Kidney glomerular epithelial cell (primary cell): ENCODE measurements at regions not wholly inside any gene's neighbourhood (a gene's known extent, or its start where the extent isn't known, plus 50 kb on each side); places are given as distances from the start of the nearest gene placed in this dataset.
"Not testable (repeated sequence)": the region's sequence is repeated elsewhere in the genome, so short reads cannot be mapped to it uniquely, and the experiment has no call there.

ENCODE experiments used
- DNase-seq: peaks from one replicate; lab custom pipeline; 2025; lab: John Stamatoyannopoulos, UW

DNA sequence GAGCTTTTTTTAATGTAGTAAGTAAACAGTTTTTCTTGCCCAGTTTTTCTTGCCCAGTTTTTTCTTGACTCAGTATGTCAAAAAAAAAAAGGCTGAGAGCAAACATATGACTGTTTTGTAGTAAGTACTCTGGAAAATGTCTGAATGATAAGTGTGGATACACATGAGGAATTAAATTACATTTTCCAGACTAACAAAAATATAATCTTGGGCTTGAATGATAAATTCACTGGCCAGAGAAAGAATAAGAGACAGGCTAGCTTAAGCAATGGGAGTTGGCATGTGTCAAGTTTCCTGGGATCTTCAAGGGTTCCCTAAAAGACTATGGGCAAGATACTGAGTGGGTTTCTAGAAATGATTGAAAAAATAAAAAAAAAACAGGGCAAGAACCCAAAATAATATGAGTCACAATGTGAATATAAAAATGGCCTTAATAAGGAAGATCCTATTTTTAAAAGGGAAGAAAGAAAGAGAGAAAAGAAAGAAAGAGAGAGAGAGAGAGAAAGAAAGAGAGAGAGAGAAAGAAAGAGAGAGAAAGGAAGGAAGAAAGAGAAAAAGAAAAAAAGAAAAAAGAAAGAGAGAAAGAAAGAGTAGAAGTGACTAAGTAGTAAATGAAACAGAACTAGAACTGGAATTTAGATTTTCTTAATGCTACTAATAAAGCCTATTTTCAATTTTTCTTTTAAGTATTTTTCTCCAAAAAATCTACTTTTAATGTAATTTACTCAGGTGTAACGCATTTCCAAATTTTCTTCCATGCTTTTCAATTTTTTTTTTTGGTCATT is 60.2 kb downstream of the TFPI2 start:
- DNase-seq: no peak

DNA sequence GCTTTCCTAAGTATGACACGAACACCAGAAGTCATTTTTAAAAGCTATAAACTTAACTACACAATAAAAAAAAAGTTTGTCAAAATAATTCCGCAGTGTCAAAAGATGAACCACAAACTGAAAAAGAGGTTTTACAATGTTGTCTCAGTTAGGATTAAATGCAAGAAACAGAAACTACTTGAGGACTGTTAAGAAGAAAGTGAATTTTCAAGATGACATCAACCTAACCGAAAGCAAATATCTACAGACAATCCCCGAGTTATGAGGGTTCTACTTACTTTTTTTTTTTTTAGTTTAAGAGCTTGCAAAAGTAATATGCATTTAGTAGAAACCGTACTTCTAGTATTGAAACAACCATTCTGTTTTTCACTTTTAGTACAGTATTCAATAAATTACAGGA is 62.3 kb downstream of the TFPI2 start:
- no peak for DNase-seq

DNA sequence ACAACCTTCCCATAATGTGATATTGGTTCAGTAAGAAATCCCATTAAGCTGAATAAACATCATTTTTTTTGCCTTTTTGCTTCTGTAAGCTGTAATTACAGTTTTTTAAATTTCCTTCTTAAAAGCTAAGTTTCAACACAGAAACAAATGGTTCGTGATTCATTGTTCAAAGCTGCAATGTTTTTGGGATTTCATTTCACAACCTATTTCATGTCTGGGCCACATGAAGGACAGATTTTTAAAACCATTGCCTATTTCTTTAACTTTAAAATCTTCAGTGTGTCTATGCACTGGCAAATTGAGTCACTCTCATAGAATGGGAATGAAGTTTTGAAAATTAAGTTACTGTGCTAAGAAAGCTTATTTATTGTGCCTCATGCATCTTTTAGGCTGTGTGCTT is 66.9 kb downstream of the TFPI2 start:
- no peak for DNase-seq

DNA sequence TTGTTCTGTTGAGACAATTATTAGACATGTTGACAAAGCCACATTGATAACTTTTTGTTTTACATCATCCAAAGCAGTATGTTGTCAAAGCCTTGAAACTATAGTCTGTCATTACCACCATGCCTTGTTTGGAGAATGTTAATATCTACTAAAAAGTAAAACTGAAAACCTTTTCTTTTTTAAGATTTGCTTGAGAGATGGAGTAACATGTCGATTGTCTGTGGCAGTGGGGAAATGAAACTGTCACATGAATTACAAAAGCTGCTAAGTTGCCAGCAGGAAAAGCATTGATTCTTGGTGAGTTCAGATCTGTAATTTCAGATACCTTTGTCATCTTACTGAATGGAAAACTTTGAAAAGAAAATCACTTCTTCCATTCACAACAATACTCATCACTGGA is 69.1 kb downstream of the TFPI2 start:
- no peak for DNase-seq

DNA sequence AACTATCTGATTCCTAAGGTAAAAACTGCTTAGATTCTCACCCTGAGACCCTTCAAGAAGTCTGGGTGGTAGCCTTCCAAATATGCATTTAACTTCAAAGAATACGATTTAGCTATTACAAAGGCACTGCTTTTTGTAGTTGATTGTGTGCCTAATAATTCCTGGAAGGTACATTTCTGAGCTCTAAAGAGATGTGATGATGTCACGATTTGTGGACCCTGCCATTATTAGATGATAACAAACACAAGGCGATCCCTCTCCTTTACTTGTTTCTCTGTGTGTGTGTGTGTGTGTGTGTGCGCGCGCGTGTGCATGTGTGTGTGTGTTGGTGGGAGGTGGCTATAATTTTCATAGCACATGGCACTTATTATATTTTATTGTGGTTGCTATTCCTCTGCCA is 70.9 kb downstream of the TFPI2 start:
- peak; percentile 0 for DNase-seq

DNA sequence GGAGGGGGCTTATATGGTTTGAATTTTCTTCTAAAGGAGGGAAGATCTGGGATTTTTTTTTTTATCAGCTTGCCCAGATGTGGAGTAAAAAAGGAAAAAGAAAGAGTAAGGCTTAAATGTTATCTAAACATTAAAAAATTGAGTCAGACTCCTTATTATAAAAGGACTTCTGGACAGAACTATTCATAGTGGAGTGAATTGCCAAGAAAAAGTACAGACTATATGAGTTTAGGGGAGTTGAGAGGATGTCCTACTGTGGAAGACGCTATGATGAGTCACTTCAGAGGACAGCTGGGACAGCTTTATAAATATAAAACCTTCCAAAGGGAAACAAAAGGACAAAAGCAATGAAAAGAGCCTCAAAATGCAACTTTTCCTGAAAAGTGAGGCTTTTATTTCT is 73.0 kb downstream of the TFPI2 start:
- DNase-seq: no peak

DNA sequence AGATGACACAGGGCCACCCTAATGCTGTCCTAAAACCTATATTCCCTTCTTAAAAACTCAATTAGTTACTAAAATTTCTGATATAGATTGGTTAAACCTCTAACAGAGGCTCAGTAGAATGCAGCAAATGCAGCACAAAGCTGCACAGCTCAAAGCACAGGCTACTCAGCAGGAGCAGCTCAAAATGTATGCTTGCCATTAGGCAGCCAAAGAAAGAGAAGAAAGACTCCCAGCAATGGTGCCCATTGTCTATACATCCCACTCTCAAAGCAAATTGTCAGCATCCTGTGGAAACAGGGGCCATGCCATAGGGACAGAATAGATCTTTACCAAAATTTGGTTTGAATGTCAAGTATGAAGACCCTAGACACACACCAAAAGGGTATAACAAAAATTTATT is 73.5 kb downstream of the TFPI2 start:
- no peak for DNase-seq

DNA sequence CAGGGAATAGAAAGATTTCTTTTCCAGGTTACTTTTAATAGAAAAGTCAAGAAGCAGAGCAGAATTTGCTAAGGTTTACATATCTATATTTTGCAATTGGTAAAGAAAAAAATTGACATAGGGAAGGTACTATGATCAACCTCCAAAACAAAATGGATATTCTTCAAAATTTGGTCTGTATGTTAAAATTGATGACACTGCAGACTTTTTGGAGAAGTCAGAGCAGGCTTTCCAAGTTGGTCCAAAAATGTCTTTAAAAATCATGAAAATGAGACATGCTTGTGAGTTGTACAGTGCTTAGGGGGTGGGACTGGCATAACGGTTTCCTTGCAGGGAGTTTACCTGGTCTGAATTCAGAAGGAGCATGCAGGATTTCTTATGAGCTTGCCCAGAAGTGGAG is 77.0 kb downstream of the TFPI2 start:
- DNase-seq: no peak

DNA sequence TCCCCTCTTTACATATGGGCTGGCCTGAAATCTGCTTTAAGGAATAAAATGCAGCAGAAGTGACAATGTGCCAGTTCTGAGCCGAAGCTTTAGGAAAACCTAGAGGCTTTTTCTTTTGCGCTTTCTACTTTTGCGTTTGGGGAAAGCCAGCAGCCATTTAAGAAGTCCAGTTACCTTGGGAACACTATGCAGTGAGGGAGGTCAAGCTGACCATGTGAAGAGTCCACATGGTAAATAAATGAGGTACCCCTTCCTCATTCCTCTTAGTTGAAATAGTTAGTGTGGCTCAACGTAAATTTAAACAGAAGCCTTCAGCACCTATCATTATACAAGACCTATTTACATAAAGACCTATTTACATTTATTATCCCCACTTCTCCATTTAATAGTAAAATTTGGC is 78.5 kb downstream of the TFPI2 start:
- DNase-seq: no peak

DNA sequence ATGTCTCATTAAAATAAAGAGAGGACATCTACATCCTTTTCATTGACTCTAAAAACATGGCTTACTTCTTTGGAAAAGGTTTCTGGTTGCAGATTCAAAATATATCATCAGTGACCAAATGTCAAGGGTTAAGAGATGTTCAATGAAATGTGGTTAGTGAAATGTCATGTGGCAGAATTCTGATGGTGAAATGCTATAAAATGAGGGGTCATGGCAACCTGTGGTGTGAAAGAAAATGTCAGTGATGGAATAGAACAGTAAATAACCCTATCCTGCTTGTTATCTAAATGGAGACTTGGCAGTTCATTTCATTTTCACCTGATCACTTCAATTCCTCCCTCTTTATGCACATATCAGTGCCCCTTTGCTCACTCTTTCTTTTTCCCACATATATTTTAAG is 79.4 kb downstream of the TFPI2 start:
- no peak for DNase-seq

DNA sequence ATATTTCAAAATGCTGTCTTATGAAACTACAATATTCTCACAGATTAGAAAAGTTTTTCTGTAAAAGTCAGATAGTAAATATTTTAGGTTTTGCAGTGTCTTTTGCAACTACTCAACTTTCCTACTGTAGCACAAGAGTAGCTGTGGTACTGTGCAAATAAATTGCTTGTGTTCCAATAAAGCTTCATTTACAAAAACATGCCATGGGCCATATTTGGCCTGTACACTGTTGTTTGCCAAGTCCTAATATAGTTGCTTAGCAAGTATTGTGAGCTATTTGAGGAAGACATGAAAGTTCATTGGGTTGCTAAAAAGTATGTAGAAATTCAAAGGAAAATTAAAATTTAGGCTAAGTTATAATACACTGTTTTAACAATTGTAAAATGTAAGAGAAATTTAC is 80.0 kb downstream of the TFPI2 start:
- DNase-seq: no peak

DNA sequence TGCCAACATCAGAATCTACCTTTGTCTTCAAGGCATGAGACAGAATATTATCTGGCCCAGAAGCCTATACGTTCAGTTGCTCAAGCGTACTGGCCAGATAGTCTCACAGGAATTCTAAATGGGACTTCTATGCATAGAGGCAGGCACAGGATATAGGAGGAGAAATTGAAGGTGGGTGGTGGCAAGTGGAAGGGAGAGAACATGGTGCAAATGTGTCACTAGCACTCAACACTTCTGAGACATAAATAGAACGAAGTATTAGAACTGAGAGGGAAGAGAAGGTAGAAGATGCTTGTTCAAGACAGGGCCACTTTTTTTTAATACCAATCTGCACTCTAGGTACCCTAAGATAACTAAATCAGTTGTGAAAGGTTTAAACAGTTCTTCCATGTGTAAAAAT is 85.8 kb downstream of the TFPI2 start:
- DNase-seq: no peak

DNA sequence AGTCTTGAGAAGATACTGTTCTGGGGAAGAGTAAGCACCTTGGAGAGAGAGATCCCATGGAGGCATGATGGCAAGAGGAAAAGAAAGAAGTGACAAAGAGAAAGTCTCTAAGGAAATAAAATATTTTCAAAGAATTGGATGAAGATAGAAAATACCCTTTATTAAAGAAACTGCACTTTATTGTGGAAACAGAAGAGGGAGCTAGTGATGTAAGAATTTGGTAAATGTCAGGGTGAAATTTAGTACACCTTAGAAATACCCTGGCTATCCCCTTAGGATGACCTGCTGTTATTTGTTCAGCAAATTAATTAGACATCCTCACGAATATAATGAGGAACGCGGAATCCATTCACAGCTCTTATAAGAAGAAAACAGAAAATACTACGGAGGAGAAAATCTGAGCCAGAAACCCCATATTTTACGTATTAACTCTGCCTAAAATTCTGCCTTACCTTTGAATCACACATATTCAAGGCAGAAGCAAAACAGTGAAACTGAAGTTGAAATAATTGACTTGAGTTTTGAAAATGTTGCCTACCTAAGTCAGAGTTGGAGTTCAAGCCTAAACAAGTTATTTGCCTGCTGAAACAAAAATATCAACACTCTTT is 90.7 kb downstream of the TFPI2 start:
- peak; percentile 22 for DNase-seq

DNA sequence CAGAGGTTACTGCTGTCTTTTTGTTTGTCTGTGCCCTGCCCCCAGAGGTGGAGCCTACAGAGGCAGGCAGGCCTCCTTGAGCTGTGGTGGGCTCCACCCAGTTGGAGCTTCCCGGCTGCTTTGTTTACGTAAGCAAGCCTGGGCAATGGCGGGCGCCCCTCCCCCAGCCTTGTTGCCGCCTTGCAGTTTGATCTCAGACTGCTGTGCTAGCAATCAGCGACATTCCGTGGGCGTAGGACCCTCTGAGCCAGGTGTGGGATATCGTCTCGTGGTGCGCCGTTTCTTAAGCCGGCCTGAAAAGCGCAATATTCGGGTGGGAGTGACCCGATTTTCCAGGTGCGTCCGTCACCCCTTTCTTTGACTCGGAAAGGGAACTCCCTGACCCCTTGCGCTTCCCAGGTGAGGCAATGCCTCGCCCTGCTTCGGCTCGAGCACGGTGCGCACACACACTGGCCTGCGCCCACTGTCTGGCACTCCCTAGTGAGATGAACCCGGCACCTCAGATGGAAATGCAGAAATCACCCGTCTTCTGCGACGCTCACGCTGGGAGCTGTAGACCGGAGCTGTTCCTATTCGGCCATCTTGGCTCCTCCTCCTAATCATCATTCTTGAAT is 97.4 kb downstream of the TFPI2 start:
- not testable (repeated sequence) for DNase-seq

DNA sequence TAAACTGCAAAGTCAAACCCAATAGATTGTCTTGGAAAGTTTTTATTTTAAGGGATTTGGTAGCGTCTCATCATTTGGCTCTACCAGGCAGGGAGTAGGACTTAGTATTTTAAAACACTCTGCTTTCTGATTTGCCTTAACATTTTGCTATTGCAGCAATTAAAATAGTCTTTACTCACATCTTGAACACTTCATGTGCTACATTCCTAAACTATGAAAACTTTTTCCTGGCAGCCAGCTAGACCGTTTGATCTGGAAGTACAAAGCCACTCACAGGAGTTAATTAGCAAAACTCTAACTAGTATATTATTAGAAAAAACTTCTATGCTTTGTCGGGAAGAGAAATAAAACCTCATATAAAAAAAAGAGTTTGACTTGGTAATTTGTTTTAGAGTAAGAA is 111.4 kb downstream of the TFPI2 start:
- peak; percentile 6 for DNase-seq

DNA sequence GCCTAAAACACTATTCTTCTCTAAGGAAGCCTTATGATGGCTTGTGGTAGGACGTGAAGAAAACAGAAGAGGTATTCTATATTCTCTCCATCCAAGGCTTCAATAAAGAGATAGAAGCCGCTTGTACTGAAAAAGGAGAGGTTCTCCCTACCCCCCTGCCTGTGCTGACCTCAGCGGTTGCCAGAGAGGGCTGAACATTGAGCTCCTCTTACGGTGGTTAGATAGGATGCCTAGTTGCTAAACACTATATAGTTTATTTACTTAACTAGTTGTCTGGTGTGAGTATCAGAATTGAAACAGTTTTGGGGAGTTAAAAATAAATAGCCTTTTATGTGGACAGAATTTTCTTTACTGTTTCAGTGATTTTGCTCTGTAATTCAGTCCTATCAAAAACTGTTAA is 112.2 kb downstream of the TFPI2 start:
- no peak for DNase-seq

DNA sequence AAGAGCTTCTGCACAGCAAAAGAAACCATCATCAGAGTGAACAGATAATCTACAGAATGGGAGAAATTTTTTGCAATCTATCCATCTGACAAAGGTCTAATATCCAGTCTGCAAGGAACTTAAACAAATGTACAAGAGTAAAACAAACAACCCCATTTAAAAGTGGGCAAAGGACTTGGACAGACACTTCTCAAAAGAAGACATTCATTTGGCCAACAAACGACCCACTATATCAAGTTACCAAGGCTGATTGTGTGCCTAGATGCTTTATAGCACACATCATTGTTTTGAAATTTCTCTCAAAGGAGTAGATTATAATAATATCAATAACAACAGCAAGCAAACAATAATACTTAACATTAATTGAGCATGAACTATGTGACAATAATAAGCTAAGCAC is 117.1 kb downstream of the TFPI2 start:
- DNase-seq: no peak

DNA sequence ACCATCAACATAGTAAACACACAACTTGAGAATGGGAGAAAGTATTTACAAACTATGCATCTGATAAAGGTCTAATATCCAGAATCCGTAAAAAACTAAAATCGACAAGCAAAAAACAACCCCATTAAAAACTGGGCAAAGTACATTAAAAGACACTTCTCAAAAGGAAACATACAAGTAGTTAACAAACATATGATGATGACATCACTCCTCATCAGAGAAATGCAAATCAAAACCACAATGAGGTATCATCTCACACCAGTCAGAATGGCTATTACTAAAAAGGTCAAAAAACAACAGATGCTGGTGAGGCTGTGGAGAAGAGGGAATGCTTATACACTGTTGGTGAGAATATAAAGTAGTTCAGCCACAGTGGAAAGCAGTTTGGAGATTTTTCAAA is 125.1 kb downstream of the TFPI2 start:
- no peak for DNase-seq

DNA sequence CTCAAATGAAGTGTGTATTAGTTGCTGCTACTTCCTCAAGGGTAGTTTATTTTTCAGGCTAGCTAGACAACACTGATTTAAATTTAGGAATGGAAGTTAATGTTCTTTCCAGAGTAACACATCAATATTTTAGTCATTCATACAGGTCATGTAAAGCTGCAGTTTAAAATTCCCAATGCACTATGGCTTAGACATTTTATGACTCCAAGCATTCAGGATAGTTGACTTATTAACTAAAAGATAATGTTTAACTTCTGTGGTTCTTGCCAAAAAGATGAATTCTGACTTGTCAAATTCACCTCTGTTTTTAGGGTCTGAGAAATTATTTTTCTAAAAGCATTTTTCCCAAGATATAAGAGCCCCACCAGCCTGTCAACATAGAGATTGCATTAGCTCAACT is 131.9 kb downstream of the TFPI2 start:
- peak; percentile 47 for DNase-seq

DNA sequence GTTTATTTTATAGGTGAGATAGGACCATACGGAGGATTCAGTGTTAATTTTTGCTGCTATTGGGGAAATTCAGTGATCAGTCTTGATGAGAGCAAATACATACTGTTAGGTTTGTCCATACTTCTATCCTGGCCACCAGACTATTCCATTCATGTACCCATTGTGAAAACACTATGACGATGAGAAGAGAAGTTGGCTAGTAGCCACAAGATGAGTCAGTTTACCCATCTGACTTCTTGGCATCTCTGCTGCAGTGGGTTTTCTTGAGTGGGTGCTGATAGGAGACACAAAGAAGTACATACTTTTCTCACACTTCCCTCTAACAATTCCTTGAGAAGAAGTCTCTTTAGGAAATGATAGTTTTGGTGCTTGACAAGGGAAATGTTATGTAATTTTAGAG is 133.1 kb downstream of the TFPI2 start:
- DNase-seq: peak; percentile 11

DNA sequence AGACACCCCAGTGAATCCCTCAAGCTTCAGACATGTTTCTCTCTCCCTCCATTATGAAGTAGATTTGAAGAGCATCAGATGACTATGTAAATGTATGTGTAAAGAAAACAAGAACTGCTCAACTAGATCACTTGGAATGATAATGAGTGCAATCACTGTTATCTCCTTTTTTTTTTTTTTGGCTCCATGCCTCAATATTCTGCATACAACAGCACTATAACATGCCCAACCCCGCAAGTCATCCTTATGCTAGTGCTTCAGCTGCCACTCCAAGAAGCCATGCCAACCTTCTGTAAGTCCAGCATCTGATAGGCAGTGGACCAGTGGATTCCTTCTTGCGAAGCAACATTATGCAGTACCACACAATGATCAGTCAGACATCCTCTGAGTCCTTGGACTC is 133.7 kb downstream of the TFPI2 start:
- DNase-seq: no peak

DNA sequence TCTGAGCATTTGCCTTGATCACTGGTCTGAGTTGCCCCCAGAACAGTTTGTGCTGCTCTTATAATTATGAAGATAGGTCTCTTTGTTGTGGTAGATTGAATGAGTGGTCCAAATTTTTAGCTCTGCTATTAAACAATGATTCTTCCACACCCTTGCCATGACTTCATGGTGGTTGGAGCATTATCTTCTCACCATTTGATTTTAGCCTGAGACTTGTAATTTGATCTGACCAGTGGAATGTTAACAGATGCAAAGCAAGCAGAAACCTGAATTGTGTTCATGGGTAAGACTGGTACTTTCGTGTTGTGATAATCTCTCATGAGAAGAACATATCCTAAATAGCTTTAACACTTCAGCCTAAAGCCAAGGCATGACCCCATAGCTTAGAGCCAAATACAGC is 139.1 kb downstream of the TFPI2 start:
- DNase-seq: no peak

DNA sequence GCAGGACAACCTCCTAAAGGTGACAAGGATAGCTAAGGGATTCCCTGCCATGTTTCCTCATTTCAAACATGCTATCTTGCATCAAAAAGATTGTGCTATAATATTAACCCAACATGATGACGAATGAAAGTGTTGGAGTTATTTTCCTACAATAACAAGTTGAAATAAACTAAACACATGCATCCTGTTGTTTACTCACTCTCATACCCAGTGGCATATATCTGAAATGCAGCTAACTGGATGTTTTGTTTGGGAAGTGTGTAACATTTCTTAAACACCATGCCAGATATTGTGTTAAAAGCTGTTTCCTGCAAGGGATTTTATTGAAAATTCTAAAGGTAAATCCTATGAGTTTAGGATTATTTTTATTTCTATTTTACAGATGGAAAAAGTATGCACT is 139.6 kb downstream of the TFPI2 start:
- no peak for DNase-seq

DNA sequence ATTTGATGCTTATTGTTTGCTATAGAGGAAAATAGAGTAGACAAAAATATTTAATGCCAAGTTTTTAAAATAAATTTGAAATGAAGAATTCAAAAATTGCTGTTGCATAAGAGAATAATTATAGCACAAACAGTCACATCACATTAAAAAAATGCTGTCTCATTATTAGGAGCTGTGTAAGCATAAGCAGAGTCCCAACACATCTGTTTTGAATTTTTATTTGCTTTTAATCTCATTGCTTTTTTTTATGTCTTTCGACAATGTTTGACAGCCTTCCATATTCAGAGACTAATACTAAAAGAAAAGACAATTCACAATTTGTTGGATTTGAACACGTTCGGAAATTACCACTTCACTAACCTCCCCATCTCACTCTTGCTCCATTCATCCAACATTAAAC is 143.5 kb downstream of the TFPI2 start:
- DNase-seq: no peak
